GM13977 (cell line): ENCODE measurements at regions not wholly inside any gene's neighbourhood (a gene's known extent, or its start where the extent isn't known, plus 50 kb on each side); places are given as distances from the start of the nearest gene placed in this dataset.
"Not testable (repeated sequence)": the region's sequence is repeated elsewhere in the genome, so short reads cannot be mapped to it uniquely, and the experiment has no call there.

Source experiments
- DNase-seq: peaks from one replicate; pipeline ENCODE4 v3.0.0; 2012; ENCODE audit warnings: low spot score
- in situ Hi-C: fragments of 300-500 bp; cut with MboI; formaldehyde crosslinking; loops from one replicate; pipeline ENCODE4 v1.12.0; 2022; ENCODE audit warnings: low sequenced_read_pairs, low pct_unique_long_range_greater_than_20kb, mixed read lengths, inconsistent platforms; ENCODE audit not compliant: unreplicated experiment
- TF ChIP-seq, protein P1 (sequence below): IDR thresholded peaks from 2 replicates; pipeline ENCODE4 v1.5.1; 2012; ENCODE audit warnings: mild to moderate bottlenecking, control low read depth; ENCODE audit not compliant: insufficient read depth; ENCODE audit errors: extremely low read depth, missing control alignments

GRCh38 chr18:28438381-28438780 lies 261.5 kb upstream of the CDH2 start:
- in situ Hi-C loops, result no loop called here
- TF ChIP-seq, protein P1, sequence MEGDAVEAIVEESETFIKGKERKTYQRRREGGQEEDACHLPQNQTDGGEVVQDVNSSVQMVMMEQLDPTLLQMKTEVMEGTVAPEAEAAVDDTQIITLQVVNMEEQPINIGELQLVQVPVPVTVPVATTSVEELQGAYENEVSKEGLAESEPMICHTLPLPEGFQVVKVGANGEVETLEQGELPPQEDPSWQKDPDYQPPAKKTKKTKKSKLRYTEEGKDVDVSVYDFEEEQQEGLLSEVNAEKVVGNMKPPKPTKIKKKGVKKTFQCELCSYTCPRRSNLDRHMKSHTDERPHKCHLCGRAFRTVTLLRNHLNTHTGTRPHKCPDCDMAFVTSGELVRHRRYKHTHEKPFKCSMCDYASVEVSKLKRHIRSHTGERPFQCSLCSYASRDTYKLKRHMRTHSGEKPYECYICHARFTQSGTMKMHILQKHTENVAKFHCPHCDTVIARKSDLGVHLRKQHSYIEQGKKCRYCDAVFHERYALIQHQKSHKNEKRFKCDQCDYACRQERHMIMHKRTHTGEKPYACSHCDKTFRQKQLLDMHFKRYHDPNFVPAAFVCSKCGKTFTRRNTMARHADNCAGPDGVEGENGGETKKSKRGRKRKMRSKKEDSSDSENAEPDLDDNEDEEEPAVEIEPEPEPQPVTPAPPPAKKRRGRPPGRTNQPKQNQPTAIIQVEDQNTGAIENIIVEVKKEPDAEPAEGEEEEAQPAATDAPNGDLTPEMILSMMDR, result no peak
- no peak for DNase-seq

DNA sequence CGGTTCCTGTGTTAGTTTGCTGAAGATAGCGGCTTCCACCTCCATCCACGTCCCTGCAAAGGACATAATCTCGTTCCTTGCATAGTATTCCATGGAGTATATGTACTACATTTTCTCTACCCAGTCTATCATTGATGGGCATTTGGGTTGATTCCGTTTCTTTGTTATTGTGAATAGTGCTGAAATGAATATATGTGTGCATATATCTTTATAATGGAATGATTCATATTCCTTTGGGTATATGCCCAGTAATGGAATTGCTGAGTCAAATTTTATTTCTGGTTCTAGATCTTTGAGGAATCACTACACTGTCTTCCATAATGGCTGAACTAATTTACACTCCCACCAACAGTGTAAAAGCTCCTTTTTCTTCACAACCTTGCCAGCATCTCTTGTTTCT lies 255.4 kb upstream of the CDH2 start:
- DNase-seq, result no peak
- in situ Hi-C loops, result no loop called here
- TF ChIP-seq, protein P1, result no peak

GRCh38 chr18:28425886-28426285 lies 249.0 kb upstream of the CDH2 start:
- DNase-seq, result no peak
- in situ Hi-C loops, result no loop called here
- TF ChIP-seq, protein P1, result no peak

DNA sequence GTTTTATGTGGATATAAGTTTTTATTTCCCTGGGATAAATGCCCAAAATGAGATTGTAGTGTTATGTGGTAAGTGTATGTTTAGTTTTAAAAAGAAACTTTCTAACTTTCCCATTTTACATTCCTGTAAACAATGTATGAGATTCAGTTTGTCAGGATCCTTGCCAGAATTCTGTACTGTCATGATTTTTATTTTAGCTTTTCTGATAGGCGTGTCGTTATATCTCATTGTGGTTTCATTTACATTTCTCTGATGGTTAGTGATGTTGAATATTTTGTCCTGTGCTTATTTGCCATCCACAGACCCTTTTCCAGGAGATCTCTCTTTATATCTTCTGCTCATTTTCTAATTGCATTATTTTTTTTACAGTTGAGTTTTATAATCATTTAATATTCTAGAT lies 245.6 kb upstream of the CDH2 start:
- TF ChIP-seq, protein P1, result no peak
- in situ Hi-C loops, result no loop called here
- DNase-seq, result no peak

GRCh38 chr18:28421950-28422349 lies 245.0 kb upstream of the CDH2 start:
- in situ Hi-C loops, DNase-seq: not testable (repeated sequence)

- in situ Hi-C loops, result no loop called here
- TF ChIP-seq, protein P1, result no peak
- no peak for DNase-seq
These were observed 235.6 kb upstream of the CDH2 start for GRCh38 chr18:28412521-28412920.

DNA sequence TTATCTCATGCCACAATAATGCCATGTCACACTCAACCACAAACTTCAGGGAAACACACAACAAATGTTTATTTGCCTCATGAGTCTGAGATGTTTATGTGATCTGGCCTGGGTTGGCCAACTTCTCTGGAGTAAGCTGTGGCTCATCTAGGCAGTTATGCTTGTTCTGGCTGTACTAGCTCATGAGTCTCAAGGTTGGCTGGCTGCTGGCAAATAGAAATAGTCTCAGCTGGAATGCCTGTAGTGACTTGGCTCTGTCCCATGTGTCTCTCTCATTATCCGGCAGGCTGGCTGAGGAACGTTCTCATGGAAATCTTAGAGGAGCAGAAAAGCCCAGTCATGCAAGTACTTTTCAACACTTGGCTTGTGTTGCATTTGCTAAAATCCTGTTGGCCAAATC lies 234.9 kb upstream of the CDH2 start:
- DNase-seq, result no peak
- TF ChIP-seq, protein P1, result no peak
- in situ Hi-C loops, result no loop called here
